ENCODE measurements at regions not wholly inside any gene's neighbourhood (a gene's known extent, or its start where the extent isn't known, plus 50 kb on each side); places are given as distances from the start of the nearest gene placed in this dataset.

DNA sequence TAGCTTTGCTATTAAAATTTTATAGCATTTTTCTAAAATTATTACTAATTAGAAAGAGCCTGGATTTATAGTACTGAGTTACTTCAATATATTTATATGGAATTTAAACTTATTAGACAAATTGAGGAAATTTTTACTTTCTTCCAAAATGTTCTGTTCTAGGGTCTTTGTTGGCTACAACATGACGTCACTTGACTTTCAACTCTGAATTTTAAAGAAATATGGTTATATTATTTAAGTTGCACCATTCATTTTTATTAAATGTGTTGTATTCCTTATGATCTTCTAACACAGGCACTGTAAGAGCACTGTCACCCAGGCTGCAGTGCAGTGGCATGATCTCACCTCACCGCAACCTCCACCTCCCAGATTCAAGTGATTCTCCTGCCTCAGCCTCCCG, 119.4 kb upstream of the CYLC2 start:
- H3K4me3 ChIP-seq (ENCODE audit: severe bottlenecking): no peak overlapping the region
- H3K4me1 ChIP-seq (ENCODE audit: insufficient read depth, poor library complexity, severe bottlenecking): no peaks in the 10 kb centered on the region
- no peak for DNase-seq (ENCODE audit: low spot score)
- no peaks in the 10 kb centered on the region for H3K9me3 ChIP-seq (ENCODE audit: severe bottlenecking)
- ATAC-seq (ENCODE audit: low read depth): no peak
- H3K27me3 ChIP-seq (ENCODE audit: insufficient read depth, poor library complexity, severe bottlenecking): no peaks in the 10 kb centered on the region
- TF ChIP-seq, protein P1, sequence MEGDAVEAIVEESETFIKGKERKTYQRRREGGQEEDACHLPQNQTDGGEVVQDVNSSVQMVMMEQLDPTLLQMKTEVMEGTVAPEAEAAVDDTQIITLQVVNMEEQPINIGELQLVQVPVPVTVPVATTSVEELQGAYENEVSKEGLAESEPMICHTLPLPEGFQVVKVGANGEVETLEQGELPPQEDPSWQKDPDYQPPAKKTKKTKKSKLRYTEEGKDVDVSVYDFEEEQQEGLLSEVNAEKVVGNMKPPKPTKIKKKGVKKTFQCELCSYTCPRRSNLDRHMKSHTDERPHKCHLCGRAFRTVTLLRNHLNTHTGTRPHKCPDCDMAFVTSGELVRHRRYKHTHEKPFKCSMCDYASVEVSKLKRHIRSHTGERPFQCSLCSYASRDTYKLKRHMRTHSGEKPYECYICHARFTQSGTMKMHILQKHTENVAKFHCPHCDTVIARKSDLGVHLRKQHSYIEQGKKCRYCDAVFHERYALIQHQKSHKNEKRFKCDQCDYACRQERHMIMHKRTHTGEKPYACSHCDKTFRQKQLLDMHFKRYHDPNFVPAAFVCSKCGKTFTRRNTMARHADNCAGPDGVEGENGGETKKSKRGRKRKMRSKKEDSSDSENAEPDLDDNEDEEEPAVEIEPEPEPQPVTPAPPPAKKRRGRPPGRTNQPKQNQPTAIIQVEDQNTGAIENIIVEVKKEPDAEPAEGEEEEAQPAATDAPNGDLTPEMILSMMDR (IDR thresholded peaks at IDR 0.05; ENCODE audit: poor library complexity, severe bottlenecking): no peak
- no peak overlapping the region for H3K27ac ChIP-seq (ENCODE audit: poor library complexity, severe bottlenecking)
- no peaks in the 10 kb centered on the region for H3K36me3 ChIP-seq (ENCODE audit: low read depth)

DNA sequence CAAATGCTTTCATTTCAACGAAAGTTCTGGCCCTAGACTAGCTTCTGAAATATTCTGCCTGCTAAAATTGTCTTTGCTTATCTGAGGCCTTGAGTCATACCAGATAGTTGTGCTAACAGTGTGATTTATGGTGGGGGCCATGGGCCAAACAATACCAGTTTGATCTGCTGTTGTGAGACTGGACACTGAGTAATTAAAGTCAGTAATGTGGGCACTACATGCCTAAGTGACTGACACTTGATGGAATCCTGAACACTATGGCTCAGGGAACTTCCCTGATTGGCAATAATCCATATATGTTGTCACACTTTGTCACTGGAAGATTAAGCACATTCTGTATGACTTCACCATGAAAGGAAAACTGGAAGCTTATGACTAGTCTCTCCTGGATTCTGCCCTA, 127.6 kb upstream of the CYLC2 start:
- H3K9me3 ChIP-seq (ENCODE audit: severe bottlenecking): no peaks in the 10 kb centered on the region
- no peak overlapping the region for H3K4me3 ChIP-seq (ENCODE audit: severe bottlenecking)
- H3K27ac ChIP-seq (ENCODE audit: poor library complexity, severe bottlenecking): no peak overlapping the region
- peaks cover 4% of the 10 kb centered on the region for H3K27me3 ChIP-seq (ENCODE audit: insufficient read depth, poor library complexity, severe bottlenecking)
- no peaks in the 10 kb centered on the region for H3K4me1 ChIP-seq (ENCODE audit: insufficient read depth, poor library complexity, severe bottlenecking)
- no peak for DNase-seq (ENCODE audit: low spot score)
- TF ChIP-seq, protein P1 (IDR thresholded peaks at IDR 0.05; ENCODE audit: poor library complexity, severe bottlenecking): no peak
- no peaks in the 10 kb centered on the region for H3K36me3 ChIP-seq (ENCODE audit: low read depth)
- ATAC-seq (ENCODE audit: low read depth): peak; percentile 59

DNA sequence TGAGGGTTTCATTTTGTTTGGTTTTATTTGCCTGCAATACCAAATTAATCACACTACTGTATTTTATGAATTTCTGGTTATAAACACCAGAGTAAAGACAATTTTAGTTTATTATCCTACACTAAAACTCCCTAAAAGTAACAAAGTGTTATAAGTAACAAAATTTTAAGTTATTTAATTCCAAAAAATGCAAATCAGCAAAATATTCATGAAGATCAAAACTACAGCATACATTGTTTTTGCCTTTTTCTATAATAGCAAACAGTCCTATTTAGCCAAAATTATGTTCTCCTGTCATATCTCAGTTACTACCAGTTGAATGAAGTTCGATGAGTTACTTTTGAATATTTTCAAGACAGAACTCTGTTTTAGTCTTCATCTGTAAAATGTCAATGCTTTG, 132.7 kb upstream of the CYLC2 start:
- no peak for ATAC-seq (ENCODE audit: low read depth)
- no peak overlapping the region for H3K27ac ChIP-seq (ENCODE audit: poor library complexity, severe bottlenecking)

DNA sequence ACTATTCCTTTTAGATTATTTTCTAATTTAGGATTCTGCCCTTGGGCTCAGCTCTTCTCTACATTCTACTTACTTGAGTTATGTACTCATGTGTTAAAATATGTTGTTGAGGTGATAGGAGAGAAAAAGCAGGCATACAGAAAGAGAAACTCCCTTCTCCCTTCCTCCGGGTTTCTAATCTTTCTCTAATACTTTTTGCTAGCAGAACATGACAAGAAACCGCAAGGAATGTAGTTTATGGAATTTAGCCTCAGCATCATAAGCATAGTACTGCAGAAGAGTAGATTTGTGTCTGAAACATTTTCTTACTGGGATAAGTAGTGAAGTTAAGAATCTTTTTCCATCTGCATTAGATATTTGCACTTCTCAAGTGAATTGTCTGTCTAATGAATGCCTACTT, 139.5 kb upstream of the CYLC2 start:
- TF ChIP-seq, protein P1 (IDR thresholded peaks at IDR 0.05; ENCODE audit: poor library complexity, severe bottlenecking): no peak
- Histone ChIP-seq H3K4me1 (ENCODE audit: insufficient read depth, poor library complexity, severe bottlenecking) (no peaks in the 10 kb centered on the region), H3K36me3 (ENCODE audit: low read depth) (no peaks in the 10 kb centered on the region), H3K27ac (ENCODE audit: poor library complexity, severe bottlenecking) (no peak overlapping the region), H3K4me3 (ENCODE audit: severe bottlenecking) (no peak overlapping the region), H3K9me3 (ENCODE audit: severe bottlenecking) (no peaks in the 10 kb centered on the region), H3K27me3 (ENCODE audit: insufficient read depth, poor library complexity, severe bottlenecking) (peaks cover 13% of the 10 kb centered on the region)
- DNase-seq (ENCODE audit: low spot score) (no peak), ATAC-seq (ENCODE audit: low read depth) (no peak)

More for the DNA sequence above, 132.7 kb upstream of the CYLC2 start:
- TF ChIP-seq, protein P1 (IDR thresholded peaks at IDR 0.05; ENCODE audit: poor library complexity, severe bottlenecking): no peak
- no peaks in the 10 kb centered on the region for H3K9me3 ChIP-seq (ENCODE audit: severe bottlenecking)
- no peaks in the 10 kb centered on the region for H3K4me1 ChIP-seq (ENCODE audit: insufficient read depth, poor library complexity, severe bottlenecking)
- H3K36me3 ChIP-seq (ENCODE audit: low read depth): no peaks in the 10 kb centered on the region
- no peak for DNase-seq (ENCODE audit: low spot score)
- H3K27me3 ChIP-seq (ENCODE audit: insufficient read depth, poor library complexity, severe bottlenecking): peaks cover 6% of the 10 kb centered on the region
- no peak overlapping the region for H3K4me3 ChIP-seq (ENCODE audit: severe bottlenecking)

DNA sequence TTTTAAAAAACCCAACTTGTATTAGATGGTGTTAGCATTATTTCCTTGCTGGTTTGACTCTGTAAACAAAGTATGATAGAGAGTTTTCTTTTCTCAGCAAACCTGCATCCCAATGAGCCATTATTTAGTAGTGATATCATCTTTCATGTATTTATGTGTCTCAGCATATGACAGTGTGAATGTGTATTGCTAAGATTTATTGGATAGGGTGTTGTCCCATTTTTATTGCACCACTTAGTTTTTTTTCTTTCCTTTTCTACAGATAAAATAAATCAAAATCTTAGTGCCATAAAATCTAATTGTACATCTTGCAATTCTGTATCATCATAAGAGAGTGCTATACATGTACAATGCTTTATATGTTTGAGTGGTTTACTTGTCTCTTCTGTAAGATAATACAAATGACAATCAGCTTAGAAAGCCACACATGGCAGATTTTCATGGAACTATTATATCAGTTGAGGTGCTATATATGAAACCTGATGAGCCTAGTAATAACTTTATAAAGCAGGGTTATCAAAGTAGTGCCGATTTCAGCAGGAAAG, 149.2 kb upstream of the CYLC2 start:
- Histone ChIP-seq H3K36me3 (ENCODE audit: low read depth) (no peaks in the 10 kb centered on the region), H3K4me3 (ENCODE audit: severe bottlenecking) (no peak overlapping the region), H3K27me3 (ENCODE audit: insufficient read depth, poor library complexity, severe bottlenecking) (no peaks in the 10 kb centered on the region), H3K27ac (ENCODE audit: poor library complexity, severe bottlenecking) (no peak overlapping the region), H3K9me3 (ENCODE audit: severe bottlenecking) (no peaks in the 10 kb centered on the region), H3K4me1 (ENCODE audit: insufficient read depth, poor library complexity, severe bottlenecking) (no peaks in the 10 kb centered on the region)
- DNase-seq (ENCODE audit: low spot score) (no peak), ATAC-seq (ENCODE audit: low read depth) (no peak)
- TF ChIP-seq, protein P1 (IDR thresholded peaks at IDR 0.05; ENCODE audit: poor library complexity, severe bottlenecking): no peak

Data from RWPE2 (cell line).